ENCODE measurements at regions not wholly inside any gene's neighbourhood (a gene's known extent, or its start where the extent isn't known, plus 50 kb on each side); places are given as distances from the start of the nearest gene placed in this dataset.

DNA sequence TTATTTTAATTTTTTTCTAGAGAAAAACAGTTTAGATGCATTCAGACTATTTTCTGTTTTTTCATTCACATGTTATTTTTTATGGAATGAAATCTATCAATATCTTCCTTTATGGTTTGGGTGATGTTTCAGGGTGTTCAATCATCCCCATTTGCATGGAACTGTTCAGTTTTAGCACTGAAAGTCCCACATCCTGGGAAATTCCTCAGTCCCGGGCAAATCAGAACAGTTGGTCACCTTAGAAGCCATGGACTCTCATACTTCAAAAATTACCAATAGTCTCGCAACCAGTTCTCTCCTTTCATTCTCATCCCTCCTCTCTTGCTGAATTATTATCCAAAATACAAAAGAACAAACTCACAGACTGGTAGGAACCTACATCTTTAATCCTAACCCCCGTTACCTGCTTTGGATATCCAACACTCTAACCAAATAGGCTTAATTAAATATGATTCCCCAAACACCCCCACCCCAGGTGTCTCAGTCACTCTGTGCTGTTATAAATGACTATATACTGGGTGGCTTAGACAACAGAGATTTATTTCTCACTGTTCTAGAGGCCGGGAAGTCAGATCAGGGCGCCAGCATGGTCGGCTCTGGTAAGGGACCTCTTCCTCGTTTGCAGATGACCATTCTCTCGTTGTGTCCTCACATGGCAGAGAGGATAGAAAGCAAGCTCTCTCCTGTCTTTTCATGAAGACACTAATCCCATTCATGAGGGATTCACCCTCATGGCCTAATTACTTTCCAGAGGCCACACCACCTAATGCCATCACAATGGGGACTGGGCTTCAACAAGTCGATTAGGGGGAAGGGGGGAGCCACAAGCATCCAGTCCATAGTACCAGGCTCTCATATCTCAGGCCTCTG is 57.7 kb upstream of the SLC1A4 start (continued):
- TF ChIP-seq, protein P1, sequence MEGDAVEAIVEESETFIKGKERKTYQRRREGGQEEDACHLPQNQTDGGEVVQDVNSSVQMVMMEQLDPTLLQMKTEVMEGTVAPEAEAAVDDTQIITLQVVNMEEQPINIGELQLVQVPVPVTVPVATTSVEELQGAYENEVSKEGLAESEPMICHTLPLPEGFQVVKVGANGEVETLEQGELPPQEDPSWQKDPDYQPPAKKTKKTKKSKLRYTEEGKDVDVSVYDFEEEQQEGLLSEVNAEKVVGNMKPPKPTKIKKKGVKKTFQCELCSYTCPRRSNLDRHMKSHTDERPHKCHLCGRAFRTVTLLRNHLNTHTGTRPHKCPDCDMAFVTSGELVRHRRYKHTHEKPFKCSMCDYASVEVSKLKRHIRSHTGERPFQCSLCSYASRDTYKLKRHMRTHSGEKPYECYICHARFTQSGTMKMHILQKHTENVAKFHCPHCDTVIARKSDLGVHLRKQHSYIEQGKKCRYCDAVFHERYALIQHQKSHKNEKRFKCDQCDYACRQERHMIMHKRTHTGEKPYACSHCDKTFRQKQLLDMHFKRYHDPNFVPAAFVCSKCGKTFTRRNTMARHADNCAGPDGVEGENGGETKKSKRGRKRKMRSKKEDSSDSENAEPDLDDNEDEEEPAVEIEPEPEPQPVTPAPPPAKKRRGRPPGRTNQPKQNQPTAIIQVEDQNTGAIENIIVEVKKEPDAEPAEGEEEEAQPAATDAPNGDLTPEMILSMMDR (conservative IDR thresholded peaks at IDR 0.05; ENCODE audit: low read depth, low read length), result no peak

DNA sequence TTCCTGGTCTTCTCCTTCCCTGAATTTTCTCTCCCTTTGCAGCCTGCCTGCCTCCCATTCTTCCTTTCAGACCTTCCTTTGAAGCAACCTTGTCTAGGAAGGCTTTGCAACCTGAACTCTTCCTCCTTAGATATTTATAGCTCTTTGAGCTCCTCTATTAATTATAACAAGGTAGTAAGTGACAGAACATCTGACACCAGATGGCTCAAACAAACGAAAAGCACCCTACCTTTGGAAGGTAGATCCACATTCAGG is 57.2 kb upstream of the SLC1A4 start:
- no peak overlapping the region for H3K4ac ChIP-seq (ENCODE audit: low read depth, low read length)
- H2AK9ac ChIP-seq (replicated peaks; ENCODE audit: low read depth, low read length, poor library complexity), result no peak overlapping the region
- WGBS, 2 experiments (ENCODE audit: extremely low coverage in 2 of 2, insufficient read length in 1 of 2), result no CpG with 5 or more reads among the region's 1 CpG
- CTCF ChIA-PET, result no interaction called here
- H3K4me2 ChIP-seq (ENCODE audit: low read depth, low read length), result no peak overlapping the region
- no peak overlapping the region for H4K5ac ChIP-seq (ENCODE audit: low read depth, low read length)
- no peak overlapping the region for H4K91ac ChIP-seq (ENCODE audit: insufficient read depth, low read depth, low read length)
- H3K27me3 ChIP-seq (ENCODE audit: control insufficient read depth, insufficient read depth, low read length), result peaks cover 58% of the 10 kb centered on the region
- no peak overlapping the region for H4K8ac ChIP-seq (ENCODE audit: low read depth in 2 of 2, low read length in 2 of 2)
- H3K9me3 ChIP-seq (ENCODE audit: control insufficient read depth, insufficient read depth, low read length), result peaks cover 5% of the 10 kb centered on the region; the same call in 1 of the 2 replicates
- no peaks in the 10 kb centered on the region for H3K9me1 ChIP-seq (ENCODE audit: insufficient read depth, low read length)
- no peak overlapping the region for H3K56ac ChIP-seq (ENCODE audit: extremely low read depth, insufficient read depth, low read length)
- H3K9ac ChIP-seq (ENCODE audit: low read depth, low read length), result no peak overlapping the region
- no peak for TF ChIP-seq FOS (IDR thresholded peaks at IDR 0.05; ENCODE audit: low read depth, low read length)
- H4K20me1 ChIP-seq (ENCODE audit: insufficient read depth, low read length), result no peaks in the 10 kb centered on the region
- no peak overlapping the region for H2BK120ac ChIP-seq (ENCODE audit: low read depth, low read length)
- H2BK15ac ChIP-seq (ENCODE audit: low read depth, low read length), result no peak overlapping the region
- POLR2A ChIA-PET (ENCODE audit: unreplicated experiment), result no interaction called here
- H2AFZ ChIP-seq (replicated peaks; ENCODE audit: low read length, poor library complexity), result no peak overlapping the region
- H3K4me3 ChIP-seq (ENCODE audit: insufficient read depth, low read depth, low read length), result no peak overlapping the region
- no peak overlapping the region for H2AK5ac ChIP-seq (ENCODE audit: low read depth, low read length)
- dilution Hi-C loops (cut with HindIII; ENCODE audit: low sequenced_read_pairs, unreplicated experiment) (no loop called here), intact Hi-C loops (cut with micrococcal nuclease) (no loop called here), in situ Hi-C loops (cut with MboI; ENCODE audit: low sequenced_read_pairs) (loop anchor here (10.0 kb wide), 1 partner anchor 643 kb away; no protein-coding TSS in a partner anchor)
- ATAC-seq (ENCODE audit: low read depth) (no peak), DNase-seq (no peak)
- H3K23ac ChIP-seq (ENCODE audit: low read depth, low read length), result no peak overlapping the region
- H3K18ac ChIP-seq (ENCODE audit: low read depth, low read length), result no peak overlapping the region
- no peaks in the 10 kb centered on the region for H3K79me1 ChIP-seq (ENCODE audit: low read depth in 1 of 2, low read length in 2 of 2)
- no peak overlapping the region for H2BK5ac ChIP-seq (ENCODE audit: low read depth, low read length, poor library complexity, severe bottlenecking)
- no peaks in the 10 kb centered on the region for H3K4me1 ChIP-seq (ENCODE audit: control insufficient read depth, insufficient read depth, low read length)
- BruUV-seq (replicated peaks), result no TSS peak
- no peak overlapping the region for H2BK20ac ChIP-seq (ENCODE audit: low read depth, low read length)
- H3K27ac ChIP-seq (ENCODE audit: insufficient read depth, low read length), result no peak overlapping the region
- H3K36me3 ChIP-seq (ENCODE audit: control insufficient read depth, insufficient read depth, low read length), result no peaks in the 10 kb centered on the region
- H3K14ac ChIP-seq (replicated peaks; ENCODE audit: low read depth, low read length), result no peak overlapping the region

Measured in IMR-90 (cell line).